ENCODE measurements at regions not wholly inside any gene's neighbourhood (a gene's known extent, or its start where the extent isn't known, plus 50 kb on each side); places are given as distances from the start of the nearest gene placed in this dataset.

DNA sequence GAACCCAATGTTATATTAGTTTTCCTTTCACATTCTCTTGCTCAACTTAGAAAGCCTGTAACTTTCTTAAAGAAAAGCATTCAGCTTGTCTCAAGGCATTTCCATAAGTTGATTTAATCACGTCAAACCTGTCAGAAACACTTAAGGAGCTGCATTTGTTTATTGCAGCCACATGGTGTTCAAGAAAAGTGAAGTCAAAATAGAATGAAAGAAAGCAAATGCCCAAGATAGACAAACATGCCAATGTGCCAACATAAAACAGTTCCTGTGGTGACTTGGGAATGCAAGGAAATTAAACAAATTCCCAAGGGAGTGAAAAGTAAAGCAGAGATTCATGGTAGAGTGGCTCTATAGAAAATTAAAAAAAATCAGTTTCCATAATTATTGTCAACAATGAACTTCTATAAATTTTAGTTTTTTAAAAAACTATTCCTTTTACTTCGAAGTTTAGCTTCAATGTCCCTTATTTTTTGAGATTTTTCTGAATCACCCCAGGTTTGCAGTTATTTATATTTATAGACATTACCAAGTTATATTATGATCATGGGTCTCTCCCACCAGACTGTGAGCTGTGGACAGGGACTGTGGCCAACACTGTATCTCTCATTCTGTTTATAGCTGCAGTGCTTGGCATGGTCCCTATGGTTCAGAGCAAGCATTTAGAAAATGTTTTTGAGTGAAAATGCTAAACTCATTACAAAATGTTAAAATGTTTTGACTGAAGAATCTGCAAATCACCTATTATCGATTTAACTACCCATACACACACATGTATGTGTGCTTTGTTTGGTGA, 887.4 kb downstream of the REEP3 start (continued):
- TF ChIP-seq, protein P1, sequence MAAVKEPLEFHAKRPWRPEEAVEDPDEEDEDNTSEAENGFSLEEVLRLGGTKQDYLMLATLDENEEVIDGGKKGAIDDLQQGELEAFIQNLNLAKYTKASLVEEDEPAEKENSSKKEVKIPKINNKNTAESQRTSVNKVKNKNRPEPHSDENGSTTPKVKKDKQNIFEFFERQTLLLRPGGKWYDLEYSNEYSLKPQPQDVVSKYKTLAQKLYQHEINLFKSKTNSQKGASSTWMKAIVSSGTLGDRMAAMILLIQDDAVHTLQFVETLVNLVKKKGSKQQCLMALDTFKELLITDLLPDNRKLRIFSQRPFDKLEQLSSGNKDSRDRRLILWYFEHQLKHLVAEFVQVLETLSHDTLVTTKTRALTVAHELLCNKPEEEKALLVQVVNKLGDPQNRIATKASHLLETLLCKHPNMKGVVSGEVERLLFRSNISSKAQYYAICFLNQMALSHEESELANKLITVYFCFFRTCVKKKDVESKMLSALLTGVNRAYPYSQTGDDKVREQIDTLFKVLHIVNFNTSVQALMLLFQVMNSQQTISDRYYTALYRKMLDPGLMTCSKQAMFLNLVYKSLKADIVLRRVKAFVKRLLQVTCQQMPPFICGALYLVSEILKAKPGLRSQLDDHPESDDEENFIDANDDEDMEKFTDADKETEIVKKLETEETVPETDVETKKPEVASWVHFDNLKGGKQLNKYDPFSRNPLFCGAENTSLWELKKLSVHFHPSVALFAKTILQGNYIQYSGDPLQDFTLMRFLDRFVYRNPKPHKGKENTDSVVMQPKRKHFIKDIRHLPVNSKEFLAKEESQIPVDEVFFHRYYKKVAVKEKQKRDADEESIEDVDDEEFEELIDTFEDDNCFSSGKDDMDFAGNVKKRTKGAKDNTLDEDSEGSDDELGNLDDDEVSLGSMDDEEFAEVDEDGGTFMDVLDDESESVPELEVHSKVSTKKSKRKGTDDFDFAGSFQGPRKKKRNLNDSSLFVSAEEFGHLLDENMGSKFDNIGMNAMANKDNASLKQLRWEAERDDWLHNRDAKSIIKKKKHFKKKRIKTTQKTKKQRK (IDR thresholded peaks at IDR 0.05; ENCODE audit: low read length) = no peak

DNA sequence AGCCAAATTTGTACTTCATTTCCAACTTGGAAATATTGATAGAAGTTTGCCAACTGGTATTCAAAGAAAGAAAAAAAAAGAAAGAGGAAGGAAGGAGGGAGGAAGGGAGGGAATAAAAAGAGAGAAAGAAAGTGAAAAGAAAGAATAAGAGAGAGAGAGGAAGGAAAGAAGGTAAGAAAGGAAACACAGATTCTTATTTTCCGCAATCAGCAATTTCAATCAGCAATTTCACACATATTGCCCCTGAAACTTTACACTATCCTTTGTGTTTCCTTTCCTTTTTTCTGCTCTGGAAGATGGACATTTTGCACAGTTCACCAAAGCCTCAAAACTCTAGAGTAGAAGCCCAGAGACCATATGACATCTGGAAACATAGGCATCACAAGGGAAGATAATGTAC, 888.1 kb downstream of the REEP3 start:
- Histone ChIP-seq H3K9ac (ENCODE audit: insufficient read depth, low read depth, low read length) (no peak overlapping the region), H3K79me2 (ENCODE audit: insufficient read depth, low read length) (no peaks in the 10 kb centered on the region), H3K4me3 (replicated peaks in 1 of 3; ENCODE audit: insufficient read depth in 1 of 3, low read depth in 2 of 3, low read length in 3 of 3) (no peak overlapping the region), H2AFZ (ENCODE audit: low read length) (no peak overlapping the region), H3K27me3 (ENCODE audit: control insufficient read depth in 1 of 2, insufficient read depth in 2 of 2, low read length in 2 of 2) (no peaks in the 10 kb centered on the region), H3K4me1 (ENCODE audit: insufficient read depth, low read length) (no peaks in the 10 kb centered on the region), H3K27ac (ENCODE audit: extremely low read length, insufficient read depth, low read length) (no peak overlapping the region), H3K4me2 (ENCODE audit: low read depth, low read length) (no peak overlapping the region), H4K20me1 (ENCODE audit: insufficient read depth, low read length) (no peaks in the 10 kb centered on the region), H3K9me3 (ENCODE audit: low read length) (no peaks in the 10 kb centered on the region), H3K36me3 (replicated peaks in 1 of 2; ENCODE audit: control insufficient read depth in 1 of 2, insufficient read depth in 2 of 2, low read length in 2 of 2) (no peaks in the 10 kb centered on the region)
- CTCF ChIA-PET (ENCODE audit: low intra/inter-chr PET ratio, low total read pairs) = no interaction called here
- 91% methylated on average over 1 of the region's 1 CpG for WGBS (ENCODE audit: low lambda C conversion rate)
- POLR2A ChIA-PET = no interaction called here
- ATAC-seq = no peak
- no peak for DNase-seq (ENCODE audit: low spot score)
- FAIRE-seq = no peak
- BruUV-seq (replicated peaks) = no TSS peak
- in situ Hi-C loops (cut with HindIII; ENCODE audit: extremely low pct_ligation_motif_present, low pct_unique_long_range_greater_than_20kb) (no loop called here), intact Hi-C loops (cut with micrococcal nuclease; ENCODE audit: unreplicated experiment) (no loop called here)
- TF ChIP-seq ZFX (CRISPR knock-in tag; IDR thresholded peaks at IDR 0.05; ENCODE audit: low read depth) (no peak), ELF1 (CRISPR knock-in tag; IDR thresholded peaks at IDR 0.05) (no peak)
- TF ChIP-seq, protein P2, sequence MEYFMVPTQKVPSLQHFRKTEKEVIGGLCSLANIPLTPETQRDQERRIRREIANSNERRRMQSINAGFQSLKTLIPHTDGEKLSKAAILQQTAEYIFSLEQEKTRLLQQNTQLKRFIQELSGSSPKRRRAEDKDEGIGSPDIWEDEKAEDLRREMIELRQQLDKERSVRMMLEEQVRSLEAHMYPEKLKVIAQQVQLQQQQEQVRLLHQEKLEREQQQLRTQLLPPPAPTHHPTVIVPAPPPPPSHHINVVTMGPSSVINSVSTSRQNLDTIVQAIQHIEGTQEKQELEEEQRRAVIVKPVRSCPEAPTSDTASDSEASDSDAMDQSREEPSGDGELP (IDR thresholded peaks at IDR 0.05; ENCODE audit: borderline replicate concordance, low read depth) = no peak
- TF ChIP-seq, protein P3, sequence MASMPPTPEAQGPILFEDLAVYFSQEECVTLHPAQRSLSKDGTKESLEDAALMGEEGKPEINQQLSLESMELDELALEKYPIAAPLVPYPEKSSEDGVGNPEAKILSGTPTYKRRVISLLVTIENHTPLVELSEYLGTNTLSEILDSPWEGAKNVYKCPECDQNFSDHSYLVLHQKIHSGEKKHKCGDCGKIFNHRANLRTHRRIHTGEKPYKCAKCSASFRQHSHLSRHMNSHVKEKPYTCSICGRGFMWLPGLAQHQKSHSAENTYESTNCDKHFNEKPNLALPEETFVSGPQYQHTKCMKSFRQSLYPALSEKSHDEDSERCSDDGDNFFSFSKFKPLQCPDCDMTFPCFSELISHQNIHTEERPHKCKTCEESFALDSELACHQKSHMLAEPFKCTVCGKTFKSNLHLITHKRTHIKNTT (CRISPR knock-in tag; IDR thresholded peaks at IDR 0.05) = no peak
- TF ChIP-seq, protein P4, sequence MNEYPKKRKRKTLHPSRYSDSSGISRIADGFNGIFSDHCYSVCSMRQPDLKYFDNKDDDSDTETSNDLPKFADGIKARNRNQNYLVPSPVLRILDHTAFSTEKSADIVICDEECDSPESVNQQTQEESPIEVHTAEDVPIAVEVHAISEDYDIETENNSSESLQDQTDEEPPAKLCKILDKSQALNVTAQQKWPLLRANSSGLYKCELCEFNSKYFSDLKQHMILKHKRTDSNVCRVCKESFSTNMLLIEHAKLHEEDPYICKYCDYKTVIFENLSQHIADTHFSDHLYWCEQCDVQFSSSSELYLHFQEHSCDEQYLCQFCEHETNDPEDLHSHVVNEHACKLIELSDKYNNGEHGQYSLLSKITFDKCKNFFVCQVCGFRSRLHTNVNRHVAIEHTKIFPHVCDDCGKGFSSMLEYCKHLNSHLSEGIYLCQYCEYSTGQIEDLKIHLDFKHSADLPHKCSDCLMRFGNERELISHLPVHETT (CRISPR knock-in tag; conservative IDR thresholded peaks at IDR 0.05) = no peak

Data from HepG2 (cell line).